NCI-H2029 treated with DMSO at 0.1 percent for 48 hours (cell line): ENCODE measurements at regions not wholly inside any gene's neighbourhood (a gene's known extent, or its start where the extent isn't known, plus 50 kb on each side); places are given as distances from the start of the nearest gene placed in this dataset.
"Not testable (repeated sequence)": the region's sequence is repeated elsewhere in the genome, so short reads cannot be mapped to it uniquely, and the experiment has no call there.

Source experiments
- DNase-seq: peaks from one replicate; lab custom pipeline; 2025; lab: John Stamatoyannopoulos, UW

GRCh38 chr16:65272699-65273414, 151.0 kb upstream of the CDH11 start:
- no peak for DNase-seq

DNA sequence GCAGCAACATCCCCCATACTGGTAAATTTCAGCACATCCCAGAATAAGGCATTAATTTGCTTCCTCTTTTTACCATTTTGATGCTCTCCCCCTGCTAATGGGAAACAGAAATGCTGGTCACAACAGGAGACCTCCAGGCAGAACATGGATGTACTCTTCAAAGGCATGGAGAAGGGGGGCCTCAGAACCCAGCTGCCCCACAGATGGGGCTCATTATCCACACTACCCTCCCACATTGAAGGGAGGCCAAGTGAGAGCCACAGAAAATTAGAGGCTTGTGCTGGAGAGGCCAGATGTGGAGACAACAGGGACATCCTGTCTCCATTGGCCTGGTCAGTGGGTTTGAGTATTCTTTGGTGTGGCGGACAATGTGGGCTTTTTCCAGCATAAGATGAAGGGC, 150.1 kb upstream of the CDH11 start:
- DNase-seq, result no peak

- DNase-seq, result no peak
Measured at GRCh38 chr16:65268331-65268730, 146.5 kb upstream of the CDH11 start.

- no peak for DNase-seq
Measured at GRCh38 chr16:65263896-65264295, 142.0 kb upstream of the CDH11 start.

DNA sequence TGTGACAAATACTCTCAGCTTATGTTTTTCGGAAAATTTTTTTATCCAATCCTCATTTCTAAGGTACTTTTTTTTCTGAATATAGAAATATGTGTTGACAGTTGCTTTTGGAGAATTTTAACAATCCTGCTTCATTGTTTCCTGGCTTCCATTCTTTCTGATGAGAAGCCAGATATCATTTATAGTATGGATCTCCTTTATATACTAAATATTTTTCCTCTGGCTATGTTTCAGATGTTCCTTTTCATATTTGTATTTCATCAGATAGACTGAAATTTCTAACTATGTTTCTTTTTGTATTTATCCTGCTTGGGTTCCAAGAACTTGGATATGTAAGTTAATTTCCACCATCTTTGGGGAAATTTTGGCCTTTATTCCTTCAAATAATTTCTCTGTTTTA, 138.9 kb upstream of the CDH11 start:
- no peak for DNase-seq

- no peak for DNase-seq
Measured at GRCh38 chr16:65254144-65254543, 132.3 kb upstream of the CDH11 start.

DNA sequence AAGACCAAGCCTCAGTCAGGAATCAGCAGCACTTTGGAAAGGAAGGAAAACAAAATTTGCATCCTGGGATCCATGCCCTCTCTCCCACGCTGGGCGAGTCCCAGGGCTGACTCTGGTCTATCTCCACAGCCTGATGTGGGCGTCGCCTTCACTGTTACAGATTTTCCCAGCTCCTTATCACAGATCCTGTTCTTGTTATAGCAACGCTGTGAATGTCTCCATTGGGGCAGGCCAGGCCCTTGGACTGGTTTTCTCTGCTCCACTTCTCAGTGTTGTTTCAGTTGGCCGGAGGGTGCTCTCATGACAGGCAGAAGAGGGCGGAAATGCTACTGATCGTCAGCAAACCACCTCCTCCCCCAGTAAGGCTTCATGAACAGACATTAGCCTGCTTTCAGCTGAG, 127.9 kb upstream of the CDH11 start:
- DNase-seq, result no peak

DNA sequence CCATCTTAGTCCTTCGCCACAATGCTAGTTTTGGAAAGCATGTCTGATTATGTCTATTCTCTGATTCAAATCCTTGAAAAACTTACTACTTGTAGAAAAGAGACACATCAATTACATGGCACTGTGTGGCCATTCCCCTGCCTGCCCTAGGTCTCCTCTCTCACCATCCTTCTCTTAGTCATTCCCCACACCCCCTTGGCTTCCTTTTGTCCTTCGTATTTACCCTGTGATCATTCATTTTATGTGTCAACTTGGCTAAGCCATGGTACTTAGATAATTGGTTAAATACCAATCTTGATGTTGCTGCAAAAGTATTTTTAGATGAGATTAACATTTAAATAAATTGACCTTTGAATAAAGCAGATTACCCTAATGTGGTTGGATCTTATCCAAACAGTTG, 122.9 kb upstream of the CDH11 start:
- DNase-seq, result no peak

- DNase-seq, result no peak
Measured at GRCh38 chr16:65235339-65236177, 113.7 kb upstream of the CDH11 start.

DNA sequence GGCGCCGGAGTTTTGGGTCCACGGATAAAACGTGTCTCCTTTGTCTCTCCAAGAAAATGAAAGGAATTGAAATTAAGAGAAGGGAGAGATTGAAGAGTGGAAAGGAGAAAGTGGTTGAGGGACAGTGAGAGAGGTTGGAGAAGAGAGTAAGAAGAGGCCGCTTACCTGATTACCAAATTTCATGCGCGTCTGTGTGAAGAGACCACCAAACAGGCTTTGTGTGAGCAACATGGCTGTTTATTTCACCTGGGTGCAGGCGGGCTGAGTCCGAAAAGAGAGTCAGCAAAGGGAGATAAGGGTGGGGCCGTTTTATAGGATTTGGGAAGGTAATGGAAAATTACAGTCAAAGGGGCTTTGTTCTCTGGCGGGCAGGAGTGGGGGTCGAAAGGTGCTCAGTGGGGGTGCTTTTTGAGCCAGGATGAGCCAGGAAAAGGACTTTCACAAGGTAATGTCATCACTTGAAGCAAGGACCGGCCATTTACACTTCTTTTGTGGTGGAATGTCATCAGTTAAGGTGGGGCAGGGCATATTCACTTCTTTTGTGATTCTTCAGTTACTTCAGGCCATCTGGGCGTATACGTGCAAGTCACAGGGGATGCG, 113.0 kb upstream of the CDH11 start:
- not testable (repeated sequence) for DNase-seq

GRCh38 chr16:65229191-65229662, 107.4 kb upstream of the CDH11 start:
- no peak for DNase-seq

DNA sequence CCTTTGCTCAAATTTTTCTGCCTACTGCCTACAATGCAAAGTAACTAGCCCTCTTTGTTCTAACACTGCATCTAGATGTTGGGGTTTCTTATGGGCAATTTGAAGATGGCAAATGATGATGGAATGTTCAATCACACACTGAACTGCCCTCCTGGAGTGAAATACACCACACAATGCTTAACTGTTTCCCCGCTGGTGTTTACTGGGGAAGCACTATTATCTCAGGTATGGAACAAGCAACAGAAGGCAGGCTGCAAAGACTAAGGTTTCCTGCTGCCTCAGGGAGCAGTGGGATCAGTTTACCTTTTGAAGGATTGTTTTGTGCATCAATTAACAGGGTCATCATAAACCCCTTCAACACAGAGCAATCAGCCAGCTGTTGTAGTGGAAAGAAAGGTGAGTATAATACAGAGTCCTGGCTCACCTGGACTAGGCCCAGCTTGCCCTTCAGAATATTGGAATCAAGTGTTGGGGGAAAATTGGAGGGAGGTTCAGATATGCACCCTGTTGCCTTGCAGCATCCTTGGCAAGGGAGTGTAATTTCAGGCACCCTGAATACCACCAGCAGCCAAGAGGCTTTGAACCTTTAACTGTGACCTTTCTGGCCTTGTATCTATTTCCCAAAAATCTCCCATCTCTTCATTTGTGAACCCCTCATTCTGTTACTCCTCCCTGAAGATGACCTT, 105.4 kb upstream of the CDH11 start:
- DNase-seq, result no peak

- no peak for DNase-seq
Measured at GRCh38 chr16:65226077-65226476, 104.2 kb upstream of the CDH11 start.

DNA sequence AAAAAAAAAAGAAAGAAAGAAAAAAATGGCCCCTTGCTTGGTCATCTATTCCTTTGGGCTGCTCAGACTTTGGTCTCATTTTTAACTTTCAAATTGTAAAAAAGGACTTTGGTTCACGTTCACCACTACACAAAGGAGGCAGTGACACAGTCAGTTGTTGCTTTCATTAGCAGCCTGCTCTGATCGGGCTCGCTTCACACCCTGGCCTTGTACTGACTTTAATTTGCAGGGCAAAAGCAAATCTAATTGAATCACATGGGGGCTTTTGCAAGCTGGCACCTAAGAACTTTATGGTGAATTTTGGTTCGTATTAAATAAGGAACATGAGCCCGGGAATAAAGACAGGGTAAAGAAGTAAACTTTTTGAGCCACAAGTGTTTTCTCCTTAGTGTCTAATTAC, 103.6 kb upstream of the CDH11 start:
- DNase-seq, result no peak

- no peak for DNase-seq
Measured at GRCh38 chr16:65224994-65225393, 103.1 kb upstream of the CDH11 start.

DNA sequence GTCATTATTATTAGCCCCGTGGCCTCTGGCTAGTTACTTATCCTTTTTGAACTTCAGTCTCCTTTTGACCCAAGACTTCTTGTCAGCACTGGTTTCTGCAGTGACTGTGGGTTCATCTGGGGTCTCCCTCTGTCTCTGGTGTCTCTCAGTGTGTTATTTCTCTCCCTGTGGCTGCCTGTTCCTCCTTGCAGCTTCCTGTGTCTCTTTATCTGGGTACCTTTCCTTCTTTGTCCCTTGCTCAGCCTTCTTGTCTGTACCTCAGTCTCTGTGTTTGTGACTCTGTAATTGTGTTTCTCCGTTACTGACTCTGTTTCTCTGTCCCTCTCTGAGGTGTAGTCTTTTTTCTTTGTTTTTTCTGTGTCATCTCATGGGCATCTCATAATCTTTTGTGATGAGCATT, 102.6 kb upstream of the CDH11 start:
- no peak for DNase-seq

- no peak for DNase-seq
Measured at GRCh38 chr16:65223335-65223734, 101.5 kb upstream of the CDH11 start.

DNA sequence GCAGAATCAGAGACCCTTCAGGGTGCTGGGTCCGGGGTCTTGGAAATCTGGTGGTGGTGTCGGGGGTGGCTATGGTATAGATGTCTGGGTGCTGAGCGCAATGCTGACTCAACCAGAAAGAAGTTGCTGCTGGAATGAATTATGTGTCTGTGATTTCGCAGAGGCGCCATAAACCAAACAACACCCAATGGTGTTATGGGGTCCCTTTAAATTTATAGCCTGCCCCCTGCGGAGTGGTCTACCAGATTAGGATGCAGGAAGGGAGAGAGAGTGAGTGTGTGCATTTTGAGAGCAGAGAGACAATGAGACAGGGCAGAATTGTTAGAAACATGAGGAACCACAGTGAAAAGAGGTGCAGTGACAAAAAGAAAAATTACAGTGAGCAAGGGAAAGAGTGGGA, 100.7 kb upstream of the CDH11 start:
- no peak for DNase-seq

DNA sequence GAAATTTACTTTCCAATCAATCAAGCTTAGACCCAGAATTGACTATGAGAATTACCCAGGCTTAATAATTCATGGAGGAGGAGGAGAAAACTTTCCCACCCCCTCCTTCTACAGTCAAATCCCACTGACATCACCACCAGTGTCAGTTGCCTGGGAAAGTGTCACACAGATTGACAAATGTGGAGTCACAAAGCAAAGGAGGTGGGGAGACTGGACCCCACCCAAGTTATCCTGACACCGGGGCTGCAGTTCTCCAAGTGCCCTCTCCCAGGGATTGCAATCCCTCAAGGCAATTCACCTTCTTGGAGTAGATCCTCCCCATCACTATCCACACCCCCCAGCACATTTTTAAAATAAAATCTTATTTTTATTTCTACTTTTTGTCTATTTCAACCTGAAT, 100.2 kb upstream of the CDH11 start:
- no peak for DNase-seq

DNA sequence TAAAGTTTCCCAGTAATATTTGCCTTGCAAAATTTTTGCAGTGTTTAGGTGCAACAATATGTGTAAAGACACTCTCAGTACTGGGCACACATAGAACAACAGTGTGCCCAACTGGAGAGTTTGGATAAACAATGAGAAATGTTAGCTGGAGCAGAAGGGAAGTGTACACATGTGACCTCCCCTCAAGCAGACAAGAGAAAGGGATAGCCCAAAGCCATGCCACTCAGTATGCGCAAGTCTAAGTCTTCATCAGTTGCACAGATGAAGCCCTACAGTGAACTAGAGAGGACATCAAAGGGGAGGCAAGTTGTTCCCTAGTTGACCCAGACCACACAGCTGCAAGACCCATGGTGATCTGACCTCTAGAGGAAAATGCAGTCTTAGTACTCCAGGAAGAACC, 97.9 kb upstream of the CDH11 start:
- DNase-seq, result no peak

GRCh38 chr16:65218348-65218747, 96.5 kb upstream of the CDH11 start:
- no peak for DNase-seq

DNA sequence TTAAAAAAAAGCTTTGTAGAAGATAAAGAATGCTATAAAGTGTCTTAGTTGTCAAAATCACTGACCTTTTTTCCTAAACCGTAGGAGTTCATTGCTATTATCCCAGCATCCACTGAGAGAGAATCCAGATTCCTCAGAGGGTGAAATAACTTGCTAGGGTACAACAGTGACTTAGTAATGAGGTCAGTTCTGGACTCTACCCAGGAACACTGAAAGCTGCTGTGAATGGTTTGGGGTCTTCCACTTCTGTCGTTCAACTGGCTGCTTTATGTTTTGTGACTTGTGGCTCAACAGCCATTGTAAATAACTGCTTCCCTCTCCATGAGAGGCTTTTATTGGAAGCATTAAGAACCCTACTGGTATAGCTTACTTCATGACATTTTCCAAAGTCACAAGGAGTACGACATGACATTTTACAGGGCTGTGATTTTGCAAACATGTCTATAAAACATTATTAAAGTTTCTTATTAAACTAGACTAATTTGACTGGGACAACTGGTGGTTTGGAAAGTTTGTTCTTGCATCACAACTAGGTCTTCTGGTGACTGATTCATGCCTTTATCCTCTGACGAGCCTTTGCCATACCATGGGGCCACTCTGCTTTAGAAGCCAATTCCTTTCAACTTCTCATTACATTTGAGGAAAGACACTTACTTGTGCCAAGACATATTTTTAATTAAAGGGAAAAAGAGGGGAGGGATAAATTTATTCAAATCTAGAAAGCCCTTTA, 92.2 kb upstream of the CDH11 start:
- DNase-seq, result no peak
